ENCODE measurements at regions not wholly inside any gene's neighbourhood (a gene's known extent, or its start where the extent isn't known, plus 50 kb on each side); places are given as distances from the start of the nearest gene placed in this dataset.
"Not testable (repeated sequence)": the region's sequence is repeated elsewhere in the genome, so short reads cannot be mapped to it uniquely, and the experiment has no call there.

- Histone ChIP-seq H3K36me3 (ENCODE audit: control insufficient read depth, insufficient read depth, low read length) (no peaks in the 10 kb centered on the region), H3K4me1 (ENCODE audit: control insufficient read depth, insufficient read depth, low read length) (no peaks in the 10 kb centered on the region), H3K9me3 (ENCODE audit: control insufficient read depth, insufficient read depth, low read depth, low read length) (no peaks in the 10 kb centered on the region), H3K27ac (ENCODE audit: low read length) (no peak overlapping the region), H3K4me3 (ENCODE audit: low read depth in 2 of 2, low read length in 2 of 2) (no peak overlapping the region), H3K27me3 (ENCODE audit: control insufficient read depth, insufficient read depth, low read length) (peaks cover 2% of the 10 kb centered on the region; the same call in 1 of the 2 replicates)
- ChIA-PET CTCF (no interaction called here), POLR2A (no interaction called here)
- in situ Hi-C loops (cut with HindIII; ENCODE audit: low pct_unique_long_range_greater_than_20kb, low sequenced_read_pairs) (no loop called here), intact Hi-C loops (cut with micrococcal nuclease; ENCODE audit: unreplicated experiment) (no loop called here)
- TF ChIP-seq REST (IDR thresholded peaks at IDR 0.05; ENCODE audit: insufficient read depth in 1 of 2, low read depth in 2 of 2, low read length in 1 of 2) (no peak), POLR2AphosphoS5 (IDR thresholded peaks at IDR 0.05; ENCODE audit: low read depth, low read length) (no peak), SIN3A (IDR thresholded peaks at IDR 0.05; ENCODE audit: borderline replicate concordance, insufficient read depth, low read depth, low read length) (no peak), CTCF (IDR thresholded peaks at IDR 0.05) (no peak), TCF7L2 (IDR thresholded peaks at IDR 0.05; ENCODE audit: low read depth, low read length) (no peak)
- no peak for ATAC-seq
- DNase-seq (ENCODE audit: low read depth, low spot score) = no peak
- BruUV-seq (replicated peaks) = no TSS peak
Observed at GRCh38 chr11:121983901-121984300, 132.1 kb downstream of the BLID start.

- DNase-seq (ENCODE audit: low read depth, low spot score); H3K4me1 ChIP-seq (ENCODE audit: control insufficient read depth, insufficient read depth, low read length); intact Hi-C loops (cut with micrococcal nuclease; ENCODE audit: unreplicated experiment); CTCF ChIA-PET; H3K9me3 ChIP-seq (ENCODE audit: control insufficient read depth, insufficient read depth, low read depth, low read length); H3K27ac ChIP-seq (ENCODE audit: low read length); BruUV-seq (replicated peaks); H3K27me3 ChIP-seq (ENCODE audit: control insufficient read depth, insufficient read depth, low read length); in situ Hi-C loops (cut with HindIII; ENCODE audit: low pct_unique_long_range_greater_than_20kb, low sequenced_read_pairs); H3K4me3 ChIP-seq (ENCODE audit: low read depth in 2 of 2, low read length in 2 of 2); ATAC-seq; POLR2A ChIA-PET; H3K36me3 ChIP-seq (ENCODE audit: control insufficient read depth, insufficient read depth, low read length): not testable (repeated sequence)
Observed at GRCh38 chr11:121977914-121978313, 138.1 kb downstream of the BLID start.

- Histone ChIP-seq H3K4me1 (ENCODE audit: control insufficient read depth, insufficient read depth, low read length) (no peaks in the 10 kb centered on the region), H3K36me3 (ENCODE audit: control insufficient read depth, insufficient read depth, low read length) (no peaks in the 10 kb centered on the region), H3K27ac (ENCODE audit: low read length) (no peak overlapping the region), H3K9me3 (ENCODE audit: control insufficient read depth, insufficient read depth, low read depth, low read length) (no peaks in the 10 kb centered on the region), H3K27me3 (ENCODE audit: control insufficient read depth, insufficient read depth, low read length) (no peaks in the 10 kb centered on the region), H3K4me3 (ENCODE audit: low read depth in 2 of 2, low read length in 2 of 2) (no peak overlapping the region)
- no peak for DNase-seq (ENCODE audit: low read depth, low spot score)
- in situ Hi-C loops (cut with HindIII; ENCODE audit: low pct_unique_long_range_greater_than_20kb, low sequenced_read_pairs) (no loop called here), intact Hi-C loops (cut with micrococcal nuclease; ENCODE audit: unreplicated experiment) (no loop called here)
- ATAC-seq = no peak
- POLR2A ChIA-PET = no interaction called here
- CTCF ChIA-PET = no interaction called here
- no peak for TF ChIP-seq CTCF (IDR thresholded peaks at IDR 0.05)
- no peak for TF ChIP-seq TCF7L2 (IDR thresholded peaks at IDR 0.05; ENCODE audit: low read depth, low read length)
- BruUV-seq (replicated peaks) = no TSS peak
Observed at GRCh38 chr11:121968638-121969037, 147.4 kb downstream of the BLID start.

Data from Panc1 (cell line).